ENCODE measurements at regions not wholly inside any gene's neighbourhood (a gene's known extent, or its start where the extent isn't known, plus 50 kb on each side); places are given as distances from the start of the nearest gene placed in this dataset.

GRCh38 chr13:73664851-73665250 is 469.4 kb downstream of the KLF12 start:
- H3K36me3 ChIP-seq (ENCODE audit: control insufficient read depth, insufficient read depth, low read length) = no peaks in the 10 kb centered on the region
- ChIA-PET POLR2A (no interaction called here), CTCF (no interaction called here)
- H3K4me3 ChIP-seq (ENCODE audit: low read depth in 2 of 2, low read length in 2 of 2) = no peak overlapping the region
- no peak for ATAC-seq
- H3K4me1 ChIP-seq (ENCODE audit: control insufficient read depth, insufficient read depth, low read length) = no peaks in the 10 kb centered on the region
- DNase-seq (ENCODE audit: low read depth, low spot score) = no peak
- BruUV-seq (replicated peaks) = no TSS peak
- H3K27ac ChIP-seq (ENCODE audit: low read length) = no peak overlapping the region
- H3K27me3 ChIP-seq (ENCODE audit: control insufficient read depth, insufficient read depth, low read length) = no peaks in the 10 kb centered on the region
- in situ Hi-C loops (cut with HindIII; ENCODE audit: low pct_unique_long_range_greater_than_20kb, low sequenced_read_pairs) (no loop called here), intact Hi-C loops (cut with micrococcal nuclease; ENCODE audit: unreplicated experiment) (no loop called here)
- H3K9me3 ChIP-seq (ENCODE audit: control insufficient read depth, insufficient read depth, low read depth, low read length) = no peaks in the 10 kb centered on the region
- no peak for TF ChIP-seq POLR2AphosphoS5 (IDR thresholded peaks at IDR 0.05; ENCODE audit: low read depth, low read length)
- TF ChIP-seq, protein P1, sequence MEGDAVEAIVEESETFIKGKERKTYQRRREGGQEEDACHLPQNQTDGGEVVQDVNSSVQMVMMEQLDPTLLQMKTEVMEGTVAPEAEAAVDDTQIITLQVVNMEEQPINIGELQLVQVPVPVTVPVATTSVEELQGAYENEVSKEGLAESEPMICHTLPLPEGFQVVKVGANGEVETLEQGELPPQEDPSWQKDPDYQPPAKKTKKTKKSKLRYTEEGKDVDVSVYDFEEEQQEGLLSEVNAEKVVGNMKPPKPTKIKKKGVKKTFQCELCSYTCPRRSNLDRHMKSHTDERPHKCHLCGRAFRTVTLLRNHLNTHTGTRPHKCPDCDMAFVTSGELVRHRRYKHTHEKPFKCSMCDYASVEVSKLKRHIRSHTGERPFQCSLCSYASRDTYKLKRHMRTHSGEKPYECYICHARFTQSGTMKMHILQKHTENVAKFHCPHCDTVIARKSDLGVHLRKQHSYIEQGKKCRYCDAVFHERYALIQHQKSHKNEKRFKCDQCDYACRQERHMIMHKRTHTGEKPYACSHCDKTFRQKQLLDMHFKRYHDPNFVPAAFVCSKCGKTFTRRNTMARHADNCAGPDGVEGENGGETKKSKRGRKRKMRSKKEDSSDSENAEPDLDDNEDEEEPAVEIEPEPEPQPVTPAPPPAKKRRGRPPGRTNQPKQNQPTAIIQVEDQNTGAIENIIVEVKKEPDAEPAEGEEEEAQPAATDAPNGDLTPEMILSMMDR (IDR thresholded peaks at IDR 0.05) = no peak
- no peak for TF ChIP-seq TCF7L2 (IDR thresholded peaks at IDR 0.05; ENCODE audit: low read depth, low read length)
- TF ChIP-seq, protein P2, sequence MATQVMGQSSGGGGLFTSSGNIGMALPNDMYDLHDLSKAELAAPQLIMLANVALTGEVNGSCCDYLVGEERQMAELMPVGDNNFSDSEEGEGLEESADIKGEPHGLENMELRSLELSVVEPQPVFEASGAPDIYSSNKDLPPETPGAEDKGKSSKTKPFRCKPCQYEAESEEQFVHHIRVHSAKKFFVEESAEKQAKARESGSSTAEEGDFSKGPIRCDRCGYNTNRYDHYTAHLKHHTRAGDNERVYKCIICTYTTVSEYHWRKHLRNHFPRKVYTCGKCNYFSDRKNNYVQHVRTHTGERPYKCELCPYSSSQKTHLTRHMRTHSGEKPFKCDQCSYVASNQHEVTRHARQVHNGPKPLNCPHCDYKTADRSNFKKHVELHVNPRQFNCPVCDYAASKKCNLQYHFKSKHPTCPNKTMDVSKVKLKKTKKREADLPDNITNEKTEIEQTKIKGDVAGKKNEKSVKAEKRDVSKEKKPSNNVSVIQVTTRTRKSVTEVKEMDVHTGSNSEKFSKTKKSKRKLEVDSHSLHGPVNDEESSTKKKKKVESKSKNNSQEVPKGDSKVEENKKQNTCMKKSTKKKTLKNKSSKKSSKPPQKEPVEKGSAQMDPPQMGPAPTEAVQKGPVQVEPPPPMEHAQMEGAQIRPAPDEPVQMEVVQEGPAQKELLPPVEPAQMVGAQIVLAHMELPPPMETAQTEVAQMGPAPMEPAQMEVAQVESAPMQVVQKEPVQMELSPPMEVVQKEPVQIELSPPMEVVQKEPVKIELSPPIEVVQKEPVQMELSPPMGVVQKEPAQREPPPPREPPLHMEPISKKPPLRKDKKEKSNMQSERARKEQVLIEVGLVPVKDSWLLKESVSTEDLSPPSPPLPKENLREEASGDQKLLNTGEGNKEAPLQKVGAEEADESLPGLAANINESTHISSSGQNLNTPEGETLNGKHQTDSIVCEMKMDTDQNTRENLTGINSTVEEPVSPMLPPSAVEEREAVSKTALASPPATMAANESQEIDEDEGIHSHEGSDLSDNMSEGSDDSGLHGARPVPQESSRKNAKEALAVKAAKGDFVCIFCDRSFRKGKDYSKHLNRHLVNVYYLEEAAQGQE (IDR thresholded peaks at IDR 0.05; ENCODE audit: insufficient read depth in 1 of 2, low read depth in 2 of 2, low read length in 1 of 2) = no peak
- no peak for TF ChIP-seq SIN3A (IDR thresholded peaks at IDR 0.05; ENCODE audit: borderline replicate concordance, insufficient read depth, low read depth, low read length)

DNA sequence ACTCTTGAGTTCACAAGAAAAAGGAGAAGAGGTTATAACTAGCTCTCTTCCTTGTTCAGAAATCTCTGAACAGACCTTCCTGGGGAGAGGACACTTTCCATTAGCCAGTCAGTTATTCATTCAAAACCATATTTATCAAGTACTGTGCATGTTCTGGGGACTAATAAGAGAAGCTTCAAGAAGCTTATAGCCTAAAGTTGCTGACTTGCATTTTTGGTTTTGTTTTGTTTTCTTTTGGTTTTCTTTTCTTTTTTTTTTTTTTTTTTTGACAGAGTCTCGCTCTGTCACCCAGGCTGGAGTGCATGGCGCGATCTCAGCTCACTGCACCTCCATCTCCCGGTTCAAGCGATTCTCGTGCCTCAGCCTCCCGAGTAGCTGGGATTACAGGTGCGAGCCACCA is 471.4 kb downstream of the KLF12 start:
- H3K4me1 ChIP-seq (ENCODE audit: control insufficient read depth, insufficient read depth, low read length) = no peaks in the 10 kb centered on the region
- ATAC-seq (no peak), DNase-seq (ENCODE audit: low read depth, low spot score) (no peak)
- no peak overlapping the region for H3K27ac ChIP-seq (ENCODE audit: low read length)
- BruUV-seq (replicated peaks) = no TSS peak
- ChIA-PET POLR2A (no interaction called here), CTCF (no interaction called here)
- in situ Hi-C loops (cut with HindIII; ENCODE audit: low pct_unique_long_range_greater_than_20kb, low sequenced_read_pairs) = no loop called here
- intact Hi-C loops (cut with micrococcal nuclease; ENCODE audit: unreplicated experiment) = no loop called here
- H3K27me3 ChIP-seq (ENCODE audit: control insufficient read depth, insufficient read depth, low read length) = no peaks in the 10 kb centered on the region
- no peak for TF ChIP-seq POLR2AphosphoS5 (IDR thresholded peaks at IDR 0.05; ENCODE audit: low read depth, low read length)
- TF ChIP-seq, protein P2 (IDR thresholded peaks at IDR 0.05; ENCODE audit: insufficient read depth in 1 of 2, low read depth in 2 of 2, low read length in 1 of 2) = no peak
- TF ChIP-seq SIN3A (IDR thresholded peaks at IDR 0.05; ENCODE audit: borderline replicate concordance, insufficient read depth, low read depth, low read length) = no peak
- TF ChIP-seq, protein P1 (IDR thresholded peaks at IDR 0.05) = no peak
- no peak for TF ChIP-seq TCF7L2 (IDR thresholded peaks at IDR 0.05; ENCODE audit: low read depth, low read length)
- no peak overlapping the region for H3K4me3 ChIP-seq (ENCODE audit: low read depth in 2 of 2, low read length in 2 of 2)
- no peaks in the 10 kb centered on the region for H3K36me3 ChIP-seq (ENCODE audit: control insufficient read depth, insufficient read depth, low read length)
- no peaks in the 10 kb centered on the region for H3K9me3 ChIP-seq (ENCODE audit: control insufficient read depth, insufficient read depth, low read depth, low read length)
